ENCODE measurements at regions not wholly inside any gene's neighbourhood (a gene's known extent, or its start where the extent isn't known, plus 50 kb on each side); places are given as distances from the start of the nearest gene placed in this dataset.

- no peak for TF ChIP-seq CTCF (conservative IDR thresholded peaks at IDR 0.05)
- no peak for TF ChIP-seq ZFX (IDR thresholded peaks at IDR 0.05)
Measured at GRCh38 chr15:93331545-93332167, 242.6 kb upstream of the RGMA start.

All from C4-2B (cell line).